GM21717 (cell line): ENCODE measurements at regions not wholly inside any gene's neighbourhood (a gene's known extent, or its start where the extent isn't known, plus 50 kb on each side); places are given as distances from the start of the nearest gene placed in this dataset.
"Not testable (repeated sequence)": the region's sequence is repeated elsewhere in the genome, so short reads cannot be mapped to it uniquely, and the experiment has no call there.

Experiments used
- ATAC-seq: cut with Tn5 transposase; IDR thresholded peaks from one replicate; pipeline ENCODE4 v1.9.1; 2021; ENCODE audit warnings: mild to moderate bottlenecking, moderate library complexity; ENCODE audit not compliant: unreplicated experiment

DNA sequence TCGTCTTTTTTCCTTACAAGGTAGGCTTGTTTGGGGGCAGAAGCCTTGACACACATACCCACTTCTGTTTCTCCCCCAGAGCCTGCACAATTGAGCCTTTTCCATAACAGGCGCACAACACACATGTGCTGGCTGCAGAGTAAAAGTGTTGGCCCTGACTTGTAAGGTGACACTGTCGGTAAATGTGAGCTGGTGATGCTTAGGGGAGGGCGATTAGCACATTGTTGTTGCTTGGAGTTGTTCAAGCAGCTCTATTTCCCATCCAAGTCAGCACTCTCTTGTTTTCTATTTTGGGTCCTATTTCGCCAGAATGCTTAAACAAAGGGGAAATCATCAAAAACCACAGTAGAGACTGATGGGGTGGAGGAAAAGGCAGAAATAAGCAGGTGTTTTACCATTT is 51.9 kb upstream of the PTPRJ start:
- no peak for ATAC-seq

DNA sequence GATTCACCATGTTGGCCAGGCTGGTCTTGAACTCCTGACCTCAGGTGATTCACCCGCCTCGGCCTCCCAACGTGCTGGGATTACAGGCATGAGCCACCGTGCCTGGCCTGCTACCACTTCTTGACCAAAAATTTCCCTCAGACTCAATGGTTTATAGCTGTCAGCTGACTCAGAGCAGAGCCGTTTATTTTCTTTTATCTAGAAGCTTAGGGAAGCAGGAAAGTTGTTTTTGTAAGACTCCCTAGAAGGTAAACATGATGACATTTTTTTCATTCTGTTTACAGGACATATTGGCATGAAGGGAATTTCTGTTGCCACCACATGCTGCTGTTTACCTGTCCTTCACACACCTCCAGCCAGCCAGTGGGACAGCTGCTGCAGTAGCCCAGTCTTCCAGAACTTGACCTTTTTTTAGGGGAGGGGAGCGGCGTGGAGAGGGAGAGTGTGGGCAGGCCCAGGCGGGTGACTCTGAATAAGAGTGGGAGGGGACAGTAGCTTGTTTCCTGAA is 56.1 kb upstream of the PTPRJ start:
- no peak for ATAC-seq

DNA sequence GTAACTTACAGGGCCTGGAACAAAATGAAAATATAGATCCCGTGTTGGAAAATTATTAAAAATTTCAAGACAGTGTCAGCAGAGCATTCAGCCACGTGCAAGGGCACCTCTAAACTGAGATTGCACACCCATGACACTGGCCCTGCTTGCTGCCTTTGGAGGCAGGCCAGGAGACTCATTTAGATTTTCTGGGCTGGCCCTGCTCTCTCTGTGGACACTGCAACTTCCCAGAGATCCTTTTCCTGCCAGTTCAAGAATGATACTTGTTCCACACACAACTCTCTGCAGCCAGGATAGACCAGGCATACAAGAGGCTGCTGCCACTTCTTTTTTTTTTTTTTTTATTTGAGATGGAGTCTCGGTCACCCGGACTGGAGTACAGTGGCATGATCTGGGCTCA is 56.7 kb upstream of the PTPRJ start:
- ATAC-seq: no peak

DNA sequence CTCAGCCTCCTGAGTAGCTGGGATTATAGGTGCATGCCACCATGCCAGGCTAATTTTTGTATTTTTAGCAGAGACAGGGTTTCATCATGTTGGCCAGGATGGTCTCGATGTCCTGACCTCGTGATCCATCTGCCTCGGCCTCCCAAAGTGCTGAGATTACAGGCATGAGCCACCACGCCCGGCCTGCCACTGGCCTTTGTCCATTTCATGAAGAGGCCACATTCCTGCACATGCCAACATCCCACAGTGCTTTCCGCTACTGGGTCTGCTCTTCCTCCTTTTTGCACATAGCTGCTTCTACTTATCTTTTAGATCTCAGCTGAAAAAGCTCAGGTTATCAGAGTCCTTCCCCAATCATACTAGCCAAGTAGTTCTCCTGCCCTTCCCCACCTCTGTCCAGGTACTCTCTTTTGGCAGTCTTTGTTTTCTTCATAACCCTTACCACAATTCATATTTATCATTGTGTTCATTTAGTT is 59.2 kb upstream of the PTPRJ start:
- ATAC-seq: not testable (repeated sequence)

DNA sequence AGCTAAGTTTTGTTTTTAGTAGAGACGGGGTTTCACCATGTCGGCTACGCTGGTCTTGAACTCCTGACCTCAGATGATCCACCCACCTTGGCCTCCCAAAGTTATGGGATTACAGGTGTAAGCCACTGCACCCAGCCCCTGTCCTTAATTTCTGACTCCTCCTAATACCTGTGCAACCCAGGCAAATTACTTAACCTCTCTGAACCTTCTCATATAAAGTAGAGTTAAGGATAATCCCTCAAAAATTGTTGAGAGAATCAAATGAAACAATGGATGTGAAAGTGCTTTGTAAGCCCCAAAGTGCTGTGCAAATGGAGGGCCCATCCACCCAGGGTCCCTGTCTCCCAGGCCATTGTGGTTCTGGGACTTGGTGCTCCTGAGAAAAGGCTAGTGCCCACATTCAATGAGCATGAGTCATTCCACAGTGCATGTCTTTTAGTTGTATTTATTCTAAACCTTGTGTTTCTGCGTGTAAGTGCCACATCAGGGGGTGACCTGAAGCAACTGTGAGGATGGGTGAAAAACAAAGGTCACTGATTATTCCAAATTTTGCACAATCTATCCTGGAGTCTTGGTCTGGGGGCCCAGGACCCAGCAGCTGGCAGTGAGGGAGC is 61.4 kb upstream of the PTPRJ start:
- ATAC-seq: no peak

DNA sequence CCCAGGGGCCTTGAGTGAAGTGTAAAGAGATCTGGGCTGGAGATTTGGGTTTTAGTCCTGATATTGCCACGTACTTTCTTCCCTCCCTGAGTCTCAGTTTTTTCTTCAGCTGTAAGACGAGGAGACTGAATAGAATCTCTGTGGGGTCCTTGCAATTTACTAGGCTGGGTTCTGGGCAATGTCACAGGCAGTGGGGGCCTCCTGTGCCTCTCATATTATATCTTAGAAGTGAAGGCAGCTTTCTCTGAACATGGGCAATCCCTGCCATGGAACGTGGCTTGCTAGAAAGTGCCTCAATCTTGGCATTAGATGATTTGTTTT is 62.0 kb upstream of the PTPRJ start:
- ATAC-seq: no peak

DNA sequence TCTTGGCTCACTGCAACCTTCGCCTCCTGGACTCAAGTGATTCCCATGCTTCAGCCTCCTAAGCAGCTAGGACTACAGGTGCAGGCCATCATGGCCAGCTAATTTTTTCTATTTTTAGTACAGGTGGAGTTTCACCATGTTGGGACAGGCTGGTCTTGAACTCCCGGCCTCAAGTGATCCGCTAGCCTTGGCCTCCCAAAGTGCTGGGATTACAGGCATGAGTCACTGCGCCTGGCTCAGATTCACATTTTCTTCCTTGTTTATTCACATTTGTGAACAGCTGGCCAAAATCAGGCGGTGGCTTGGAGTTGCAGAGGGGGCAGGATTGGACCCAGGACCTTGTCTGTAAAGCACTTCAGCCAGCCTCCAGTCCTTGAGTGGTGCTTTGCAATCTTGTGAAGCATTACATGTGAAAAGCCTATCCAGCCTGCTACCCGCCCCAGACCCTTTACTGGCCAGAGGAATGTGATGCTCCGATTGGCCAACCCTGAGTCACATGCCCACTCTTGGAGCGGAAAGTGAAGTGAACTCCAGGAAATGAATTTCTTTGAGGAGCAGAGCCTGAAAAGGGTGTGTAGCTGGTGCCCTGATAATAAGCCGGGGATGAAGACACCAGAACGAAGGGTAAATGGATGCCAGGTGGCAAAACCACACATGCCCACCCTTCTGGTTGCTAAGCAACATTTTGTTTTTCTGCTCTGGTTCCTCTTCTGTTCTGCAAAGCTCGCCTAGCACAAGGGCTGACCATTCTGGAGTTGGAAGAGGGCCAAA is 62.6 kb upstream of the PTPRJ start:
- no peak for ATAC-seq

DNA sequence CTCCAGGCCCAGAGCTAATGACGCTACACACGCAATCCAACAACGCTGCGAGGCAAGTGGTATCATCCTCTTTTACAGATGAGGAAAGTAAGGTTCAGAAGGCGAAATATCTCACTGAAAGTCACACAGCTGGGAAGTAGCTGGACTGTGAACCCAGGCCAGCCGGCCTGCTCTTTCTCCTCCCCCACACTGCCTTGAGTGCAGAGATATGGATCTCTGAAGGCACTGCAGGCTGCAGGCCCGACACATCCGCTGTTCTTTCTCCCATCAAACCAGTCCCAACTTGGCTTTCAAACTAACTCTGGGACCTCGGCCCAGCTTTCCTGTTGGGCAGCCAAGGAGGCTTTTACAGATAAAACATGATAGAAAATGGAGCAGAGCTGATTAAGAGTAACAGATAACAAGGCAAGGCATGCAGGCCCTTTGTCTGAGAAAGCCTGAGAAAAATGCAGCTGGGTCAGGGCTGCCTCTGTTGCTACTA is 64.0 kb upstream of the PTPRJ start:
- ATAC-seq: no peak

DNA sequence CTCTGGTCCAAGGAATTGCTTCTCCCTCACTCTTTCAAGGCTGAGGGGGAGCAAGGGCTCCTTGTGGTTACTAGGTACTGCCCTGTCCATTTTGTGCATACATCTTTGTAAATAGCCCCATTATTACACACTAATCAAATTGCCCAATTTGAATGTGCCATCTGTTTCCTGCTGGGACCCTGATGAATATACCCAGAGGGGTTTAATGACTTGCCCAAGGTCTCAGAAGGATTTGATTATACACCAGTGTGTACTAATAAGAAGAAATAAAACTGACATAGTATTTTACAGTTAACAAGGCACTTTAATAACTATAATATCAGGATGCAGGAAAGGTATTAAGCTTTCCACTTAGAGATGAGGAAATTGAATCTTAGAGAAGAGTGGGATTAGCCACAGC is 64.6 kb upstream of the PTPRJ start:
- no peak for ATAC-seq

DNA sequence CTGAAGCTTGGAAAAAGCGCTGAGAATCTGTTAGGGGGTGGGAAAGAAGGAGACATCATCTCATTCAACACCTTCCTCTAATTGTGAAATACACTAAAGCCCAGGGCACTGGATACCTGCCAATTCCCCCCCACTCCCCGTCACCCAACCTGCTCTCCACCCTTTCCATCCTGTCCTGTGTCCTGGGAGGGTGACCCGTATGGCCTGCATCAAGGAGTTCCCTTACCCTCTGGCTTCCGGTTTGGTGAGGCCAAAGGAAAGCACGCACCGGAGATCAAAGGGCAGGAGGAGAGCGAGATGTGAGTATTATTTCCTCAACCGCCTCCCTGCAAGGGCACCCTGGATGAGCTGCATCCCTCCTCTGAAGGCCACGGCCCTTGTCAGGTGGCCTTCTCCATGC is 65.0 kb upstream of the PTPRJ start:
- ATAC-seq: no peak

DNA sequence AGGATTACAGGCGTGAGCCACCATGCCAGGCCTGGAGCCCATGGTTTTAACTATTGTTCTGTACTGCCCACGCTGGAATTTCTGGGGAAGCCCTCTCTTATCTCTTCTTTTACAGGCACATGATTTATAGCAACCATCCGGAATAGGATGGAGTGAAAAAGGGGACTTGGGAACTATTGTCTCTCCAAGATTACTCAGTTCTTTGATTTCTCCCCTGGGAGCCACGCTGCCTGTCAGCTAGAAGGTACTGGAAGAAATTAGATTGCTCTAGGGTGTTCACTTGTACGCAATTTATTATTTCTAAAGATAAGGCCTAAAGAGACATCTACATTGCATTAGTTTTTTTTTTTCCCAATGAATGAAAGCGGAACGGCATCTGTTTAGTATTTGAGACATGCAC is 65.6 kb upstream of the PTPRJ start:
- ATAC-seq: no peak

DNA sequence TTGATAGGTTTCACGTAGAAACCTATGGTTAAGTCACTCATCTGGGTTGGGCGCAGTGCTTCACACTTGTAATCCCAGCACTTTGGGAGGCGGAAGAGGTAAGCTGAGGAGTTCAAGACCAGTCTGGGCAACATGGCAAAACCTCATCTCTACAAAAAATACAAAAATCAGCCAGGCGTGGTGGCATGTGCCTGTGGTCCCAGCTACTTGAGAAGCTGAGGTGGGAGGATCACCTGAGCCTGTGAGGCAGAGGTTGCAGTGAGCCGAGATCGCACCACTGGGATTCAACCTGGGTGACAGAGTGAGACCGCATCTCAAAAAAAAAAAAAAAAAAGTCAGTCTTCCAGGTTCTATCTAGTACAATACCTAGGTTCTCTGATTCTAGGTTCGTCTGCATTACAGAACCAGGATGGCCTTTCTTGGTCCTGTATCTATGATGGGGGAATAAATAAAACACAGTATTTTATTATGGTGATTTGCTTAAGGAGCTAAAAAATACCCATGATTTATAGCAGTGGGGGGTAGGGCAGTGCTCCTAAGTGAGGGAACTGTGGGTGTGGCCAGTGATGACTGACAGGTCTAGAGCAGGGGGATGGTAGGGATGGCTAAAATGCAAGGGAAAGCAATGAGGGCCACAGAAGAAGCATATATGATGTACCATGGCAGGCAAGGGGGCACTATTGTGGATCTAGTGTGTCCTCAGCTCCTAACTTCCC is 65.5 kb upstream of the NUP160 start:
- ATAC-seq: no peak

DNA sequence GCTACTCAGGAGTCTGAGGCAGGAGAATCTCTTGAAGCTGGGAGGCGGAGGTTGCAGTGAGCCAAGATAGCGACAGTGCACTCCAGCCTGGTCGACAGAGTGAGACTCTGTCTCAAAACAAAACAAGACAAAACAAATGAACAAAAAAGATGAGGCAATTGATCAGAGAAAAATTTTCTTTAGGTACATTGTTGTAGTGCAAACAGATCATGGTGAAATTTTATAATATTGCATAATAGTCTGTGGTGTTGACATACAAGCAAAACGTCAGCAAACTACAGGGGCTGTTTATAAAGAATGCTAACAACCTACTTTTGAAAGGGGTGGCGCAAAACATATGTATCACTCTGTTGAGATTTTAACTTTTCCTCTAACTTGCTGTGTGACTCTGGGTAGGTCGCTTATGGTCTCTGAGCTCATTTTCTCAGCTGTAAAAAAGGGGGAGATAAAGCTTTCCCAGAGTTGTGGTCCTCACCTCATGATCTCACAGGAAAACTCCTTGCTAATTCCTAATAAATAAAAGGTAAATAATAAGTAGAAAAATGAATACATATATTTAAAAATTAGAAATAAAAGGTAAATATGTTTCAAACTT is 64.8 kb upstream of the NUP160 start:
- no peak for ATAC-seq

DNA sequence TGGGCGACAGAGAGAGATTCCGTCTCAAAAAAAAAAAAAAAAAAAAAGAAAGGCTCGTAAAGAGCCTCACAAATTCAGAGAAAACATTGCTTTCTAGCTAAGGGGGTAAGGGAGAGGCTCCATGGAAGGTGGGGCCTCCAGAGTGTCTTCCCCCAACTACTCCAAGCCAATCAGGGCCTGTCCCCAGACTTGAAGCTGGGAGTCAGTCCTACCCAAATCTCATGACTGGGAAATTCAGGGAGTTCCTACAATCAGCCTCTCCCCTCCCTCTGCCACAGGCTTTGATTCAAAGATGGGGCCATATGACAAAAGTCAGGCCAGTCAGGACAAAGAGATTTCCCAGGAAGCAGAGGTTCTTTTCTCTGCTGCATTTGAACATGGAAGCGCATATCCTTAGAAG is 63.0 kb upstream of the NUP160 start:
- ATAC-seq: no peak

DNA sequence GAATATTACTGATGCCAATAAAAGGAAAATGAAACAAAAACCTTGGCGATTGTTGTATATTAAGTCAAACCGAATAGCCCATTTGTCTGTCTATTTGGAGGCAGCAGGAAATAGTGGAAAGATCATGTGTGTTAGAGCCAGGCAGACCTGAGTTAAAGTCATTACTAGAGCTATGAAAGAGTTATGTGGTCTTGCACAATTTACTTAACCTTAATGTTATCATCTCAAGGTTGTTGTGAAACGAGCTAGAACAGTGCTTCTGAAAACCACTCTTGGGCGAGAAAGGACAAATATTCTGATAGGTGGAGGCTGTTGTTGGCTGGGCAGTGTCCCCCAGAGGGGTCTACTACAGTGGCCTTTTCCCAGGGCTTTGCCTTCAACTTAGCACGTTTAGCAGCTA is 60.0 kb upstream of the NUP160 start:
- ATAC-seq: no peak

DNA sequence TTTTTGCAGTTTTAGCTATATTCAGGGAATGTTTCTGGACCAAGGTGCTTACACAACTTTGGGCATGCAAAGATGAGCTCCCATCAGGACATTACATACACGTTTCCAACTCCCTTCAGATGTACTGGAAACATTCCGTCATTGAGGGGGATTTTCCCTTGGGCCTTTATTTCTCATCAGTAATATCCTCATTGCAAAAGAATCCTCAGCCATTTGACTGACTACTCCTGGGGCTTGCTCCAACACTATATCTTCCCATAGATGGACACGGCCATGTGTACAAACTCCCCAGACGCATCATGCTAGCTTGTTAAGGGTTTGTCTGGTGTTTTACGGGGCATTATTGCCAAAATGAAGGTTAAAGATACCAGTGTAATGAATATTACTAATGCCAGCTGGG is 59.3 kb upstream of the NUP160 start:
- no peak for ATAC-seq

DNA sequence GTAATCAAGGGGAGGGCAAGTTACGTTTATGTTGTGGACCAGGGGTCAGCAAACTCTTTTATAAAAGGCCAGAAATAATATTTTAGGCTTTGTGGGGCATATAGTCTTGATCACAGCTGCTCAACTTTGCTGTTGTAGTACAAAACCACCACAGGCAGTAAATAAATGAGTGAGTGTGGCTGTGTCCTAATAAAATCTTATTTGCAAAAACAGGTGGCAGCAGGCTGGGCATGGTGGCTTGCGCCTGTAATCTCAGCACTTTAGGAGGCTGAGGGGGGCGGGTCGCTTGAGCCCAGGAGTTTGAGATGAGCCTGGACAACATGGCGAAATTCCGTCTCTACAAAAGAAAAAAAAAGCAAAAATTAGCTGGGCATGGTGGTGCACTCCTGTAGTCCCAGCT is 57.9 kb upstream of the NUP160 start:
- no peak for ATAC-seq

DNA sequence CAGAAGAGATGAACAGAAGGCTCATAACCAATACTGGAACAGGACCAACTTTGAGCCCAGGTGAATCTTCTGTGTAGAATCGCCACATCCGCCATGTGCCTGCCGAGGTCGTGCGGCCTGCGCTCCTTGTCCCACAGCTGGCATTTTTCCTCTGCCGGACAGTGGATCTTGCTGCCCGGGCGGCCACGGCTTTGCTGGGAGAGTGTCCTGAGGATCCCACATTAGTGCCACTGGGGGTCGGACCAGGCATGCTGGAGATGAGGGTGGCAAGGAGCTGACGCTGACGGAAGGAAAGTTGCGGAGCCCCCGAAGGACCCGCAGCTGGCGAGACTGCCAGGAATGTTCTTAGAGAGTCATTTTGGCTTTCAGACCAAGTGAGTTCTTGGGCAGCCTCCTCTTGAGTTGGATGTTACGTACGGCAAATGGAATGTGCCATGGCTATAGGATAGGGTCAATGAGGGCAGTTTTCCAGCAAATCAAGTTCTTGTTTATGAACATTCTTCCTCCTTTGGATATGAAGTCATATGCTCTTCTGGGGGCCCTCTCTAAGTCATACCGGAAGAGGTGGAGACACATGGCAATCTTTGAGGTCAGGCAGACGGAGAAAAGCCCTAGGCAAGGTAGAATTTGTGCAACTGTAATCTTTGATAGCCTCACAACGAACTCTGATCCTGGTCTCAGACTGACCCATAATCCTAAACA is 57.4 kb upstream of the NUP160 start:
- ATAC-seq: no peak

DNA sequence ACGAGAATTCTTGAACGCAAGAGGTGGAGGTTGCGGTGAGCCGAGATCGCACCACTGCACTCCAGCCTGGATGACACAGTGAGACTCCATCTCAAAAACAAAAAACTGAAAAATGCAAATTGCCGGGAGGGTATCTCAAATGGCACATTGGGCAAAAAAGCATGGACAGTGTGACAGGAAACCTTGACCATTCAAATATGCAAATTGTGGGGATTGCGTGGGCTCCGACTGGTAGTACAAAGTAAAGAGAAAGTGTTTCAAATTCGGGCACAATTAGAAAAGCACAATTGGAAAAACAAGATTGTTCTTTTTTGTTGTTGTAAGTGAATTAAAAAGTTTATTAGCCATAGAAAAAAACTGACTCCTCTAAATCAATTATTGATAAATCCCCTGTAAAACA is 56.7 kb upstream of the NUP160 start:
- ATAC-seq: no peak

DNA sequence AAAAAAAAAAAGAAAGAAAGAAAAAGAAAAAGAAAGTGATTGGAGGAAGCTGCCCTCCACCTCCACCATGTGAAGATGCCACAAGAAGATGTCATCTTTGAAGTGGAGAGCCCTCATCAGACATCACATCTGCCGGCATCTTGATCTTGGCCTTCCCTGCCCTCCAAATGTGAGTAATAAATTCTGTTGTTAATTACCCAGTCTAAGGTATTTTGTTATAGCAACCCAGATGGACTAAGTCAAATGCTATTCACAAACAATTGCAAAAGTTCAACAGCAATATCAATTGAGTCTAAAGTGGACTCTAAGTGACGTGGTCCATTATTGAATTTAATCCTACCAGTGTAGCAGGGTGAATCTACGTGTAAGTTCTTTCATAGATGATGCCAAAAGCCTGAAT is 55.9 kb upstream of the NUP160 start:
- no peak for ATAC-seq

DNA sequence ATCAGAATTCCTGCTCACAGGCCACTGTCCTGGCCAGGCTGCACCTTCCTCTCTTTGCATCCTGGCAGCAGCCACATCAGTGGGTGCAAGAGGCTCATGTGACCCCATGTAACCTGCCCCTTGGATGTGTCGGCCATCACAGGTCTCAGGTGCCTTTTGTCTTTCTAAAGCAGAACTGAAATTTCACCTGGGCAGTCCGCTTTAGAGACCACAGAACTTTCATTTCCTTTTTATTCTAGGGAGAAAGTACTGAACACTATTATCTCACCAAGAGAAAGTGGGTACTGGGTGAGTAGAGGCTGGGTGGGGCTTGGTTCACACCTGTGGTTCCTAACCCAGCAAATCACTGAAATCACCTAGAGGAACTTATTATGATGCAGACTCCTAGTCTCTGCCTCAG is 51.7 kb upstream of the NUP160 start:
- ATAC-seq: peak; percentile 98
